ENCODE measurements at regions not wholly inside any gene's neighbourhood (a gene's known extent, or its start where the extent isn't known, plus 50 kb on each side); places are given as distances from the start of the nearest gene placed in this dataset.
"Not testable (repeated sequence)": the region's sequence is repeated elsewhere in the genome, so short reads cannot be mapped to it uniquely, and the experiment has no call there.

DNA sequence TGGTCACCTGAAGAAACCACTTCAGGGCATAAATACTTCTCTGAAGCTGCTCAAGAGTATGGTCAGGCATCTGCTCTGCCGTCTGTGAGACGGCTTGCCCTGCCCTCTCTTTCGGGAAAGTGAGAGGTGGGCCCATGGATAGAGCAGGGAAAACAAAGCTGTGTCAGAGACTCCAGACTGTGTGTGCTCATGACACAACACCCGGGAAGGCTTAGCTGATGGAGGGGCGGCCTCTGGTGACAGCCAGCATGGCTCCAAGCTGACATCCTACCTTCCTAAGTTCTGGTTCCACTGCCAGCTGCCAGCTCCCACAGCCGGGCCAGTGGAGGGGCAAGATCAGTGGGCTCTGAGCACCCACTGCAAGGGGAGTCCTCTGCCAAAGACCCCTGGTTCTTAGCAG, 215.3 kb downstream of the ANKRD30B start:
- ATAC-seq (no peak), DNase-seq (no peak)

DNA sequence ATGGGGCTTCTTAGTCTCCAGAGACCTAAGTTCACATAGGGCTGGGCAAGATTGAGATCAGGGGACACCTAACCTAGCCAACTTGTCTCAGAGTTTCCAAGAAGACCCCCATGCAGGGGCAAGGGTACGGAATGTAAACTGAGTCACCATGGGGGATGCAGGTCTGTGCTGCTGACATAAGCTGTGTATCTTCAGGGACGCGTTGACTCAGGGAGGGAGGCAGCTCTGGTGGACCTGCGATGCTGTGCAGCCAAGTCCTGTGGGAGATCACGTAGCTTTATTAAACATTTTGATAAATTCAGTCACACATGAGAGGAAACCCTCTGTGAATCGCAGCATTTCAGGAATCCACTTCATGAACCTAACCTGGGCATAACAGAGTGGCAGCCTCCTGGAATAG, 216.0 kb downstream of the ANKRD30B start:
- no peak for DNase-seq
- ATAC-seq = no peak

DNA sequence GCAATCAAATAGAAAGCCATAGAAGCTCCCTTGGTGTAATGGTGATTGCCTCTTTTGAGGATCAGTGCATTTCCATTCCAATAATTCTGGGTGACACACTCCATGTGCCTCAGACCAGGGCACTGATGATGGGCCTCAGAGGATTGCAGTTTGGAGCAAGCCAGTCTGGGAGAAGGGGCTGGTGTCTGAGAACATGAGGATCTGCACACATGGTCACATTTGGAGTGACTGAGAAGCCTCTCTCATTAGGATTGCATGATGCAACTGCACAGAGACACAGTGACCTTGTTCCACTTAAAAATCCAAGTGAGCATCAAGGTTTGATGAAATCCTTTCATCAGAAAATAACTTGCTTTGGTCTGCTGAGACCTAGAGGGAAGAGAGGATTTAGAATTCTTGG, 216.4 kb downstream of the ANKRD30B start:
- no peak for DNase-seq

DNA sequence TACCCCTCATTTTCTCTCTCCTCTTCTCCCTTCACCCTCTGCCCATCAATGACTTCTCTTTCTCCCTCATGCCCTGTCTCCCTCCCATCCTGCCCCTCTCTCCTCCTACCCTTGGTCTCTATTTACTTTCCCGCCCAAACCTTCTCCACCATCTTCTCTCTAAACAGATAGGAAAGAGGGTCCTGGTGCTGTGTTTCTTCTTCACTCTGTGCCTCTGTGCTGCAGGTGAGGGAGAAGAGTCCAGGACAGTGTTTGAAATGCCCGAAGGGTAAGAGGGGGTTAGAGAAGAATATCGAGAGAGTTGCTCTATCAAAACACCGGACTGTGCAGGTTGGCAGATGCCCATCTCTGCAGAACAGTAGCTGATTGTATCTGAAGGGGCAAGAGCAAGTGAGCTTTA, 217.0 kb downstream of the ANKRD30B start:
- DNase-seq, ATAC-seq: not testable (repeated sequence)

More for the DNA sequence above, 216.4 kb downstream of the ANKRD30B start:
- ATAC-seq = no peak

DNA sequence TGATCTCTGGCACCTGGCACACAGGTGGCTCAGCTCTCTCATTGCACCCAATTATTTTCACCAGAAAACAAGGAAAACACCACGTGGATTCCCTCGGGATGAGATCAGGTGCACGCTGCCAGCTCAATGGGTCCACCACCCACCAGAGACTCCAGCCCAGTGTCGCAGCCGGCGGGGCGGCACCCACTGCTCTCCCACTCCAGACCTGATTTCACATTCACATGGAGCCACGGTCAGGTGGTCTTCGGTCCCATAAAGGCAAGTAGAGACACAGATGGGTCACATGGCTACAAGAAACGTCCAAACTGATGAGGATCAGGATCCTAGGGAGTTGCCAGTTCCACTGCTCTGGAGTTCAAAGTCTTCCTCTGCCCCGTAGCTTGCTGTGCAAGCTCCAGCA, 217.6 kb downstream of the ANKRD30B start:
- no peak for ATAC-seq

DNA sequence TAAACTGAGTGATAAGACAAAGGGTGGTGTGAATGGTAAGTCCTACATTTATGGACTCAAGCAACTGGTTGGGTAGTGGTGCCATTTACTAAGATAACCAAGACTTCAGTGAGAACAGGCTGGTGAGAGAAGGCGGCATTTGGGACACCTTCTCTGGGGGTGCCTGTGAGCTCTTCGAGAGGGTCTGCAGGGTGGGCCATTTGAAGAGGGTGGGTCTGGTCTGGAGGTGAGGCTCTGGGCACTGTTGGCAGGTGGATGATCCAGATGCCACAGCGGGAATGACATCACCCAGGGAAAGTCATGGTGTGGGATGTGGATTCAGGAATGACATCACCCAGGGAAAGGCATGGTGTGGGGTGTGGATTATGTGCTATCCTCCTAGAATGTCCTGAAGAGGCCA, 219.3 kb downstream of the ANKRD30B start:
- ATAC-seq, DNase-seq: not testable (repeated sequence)

More for the DNA sequence above, 217.6 kb downstream of the ANKRD30B start:
- no peak for DNase-seq

DNA sequence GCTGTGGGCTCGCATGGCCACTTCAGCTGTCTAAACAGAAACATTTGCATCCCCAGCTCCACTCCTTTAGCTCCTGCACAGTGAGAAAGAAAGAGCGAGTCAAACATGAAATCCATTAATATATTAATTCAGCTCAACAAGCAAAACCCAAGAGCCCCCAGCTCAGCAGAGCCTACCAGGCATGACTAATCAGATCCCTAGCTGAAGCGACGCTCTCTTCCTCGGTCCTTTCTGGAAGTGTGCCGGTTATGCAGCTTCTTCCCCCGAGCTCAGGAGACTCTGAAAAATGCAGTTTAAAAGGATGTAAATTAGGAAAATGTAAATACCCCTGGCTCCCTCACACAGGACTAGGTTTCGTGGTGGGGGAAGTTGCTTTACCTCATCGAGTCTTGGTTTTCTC, 221.5 kb downstream of the ANKRD30B start:
- ATAC-seq = no peak

DNA sequence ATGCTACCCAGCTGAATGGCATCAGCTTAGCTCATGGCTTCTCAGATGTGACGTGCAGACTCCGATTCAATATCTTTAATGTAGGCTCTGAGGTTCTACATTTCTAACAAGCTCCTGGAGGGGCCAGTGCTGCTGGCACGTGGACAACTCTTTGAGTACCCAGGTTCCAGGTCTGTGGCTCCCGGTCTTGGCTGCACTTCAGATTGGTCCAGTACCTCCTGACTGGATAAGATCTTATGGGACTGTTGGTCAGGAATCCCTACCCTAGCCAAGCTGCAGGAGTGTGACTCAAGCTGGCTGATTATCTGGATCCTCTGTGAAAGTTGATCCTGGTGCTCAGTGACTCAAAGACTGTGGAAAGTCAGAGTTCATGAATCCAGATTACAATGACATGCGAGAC, 222.1 kb downstream of the ANKRD30B start:
- DNase-seq = no peak
- ATAC-seq = no peak

More for the DNA sequence above, 221.5 kb downstream of the ANKRD30B start:
- no peak for DNase-seq

DNA sequence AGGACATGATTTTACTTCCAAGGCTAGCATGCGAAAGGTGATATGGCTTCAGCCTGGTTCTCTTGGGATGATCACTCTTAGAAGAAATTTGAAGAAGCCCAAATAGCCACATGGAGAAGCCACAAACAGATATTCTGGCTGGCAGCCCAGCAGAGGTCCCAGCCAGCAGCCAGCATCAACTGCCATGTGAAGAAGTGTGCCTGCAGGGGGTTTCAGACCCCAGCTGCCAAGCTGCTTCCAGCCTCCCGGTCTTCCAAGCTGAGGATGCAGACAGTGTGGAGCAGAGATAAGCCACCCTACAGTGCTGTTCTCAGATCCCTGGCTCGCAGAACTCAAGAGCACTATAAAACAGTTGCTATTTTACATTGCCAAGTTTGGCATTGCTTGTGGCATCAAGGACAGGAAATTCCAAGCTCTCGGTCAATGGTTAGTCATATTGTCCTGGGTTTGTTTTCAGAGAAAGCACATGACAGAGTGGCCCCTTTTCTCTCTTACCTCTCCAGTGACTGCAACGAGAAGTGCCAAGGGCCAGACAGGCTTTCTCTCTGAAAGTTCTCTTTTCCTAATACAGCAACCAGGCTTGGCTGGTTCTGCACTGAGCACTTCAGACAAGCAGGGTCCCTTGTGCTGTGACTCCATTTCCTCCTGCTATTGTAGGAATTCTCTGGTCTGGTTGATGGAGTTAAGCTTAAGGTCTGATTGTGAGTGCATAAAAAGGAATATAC, 223.7 kb downstream of the ANKRD30B start:
- DNase-seq = no peak
- ATAC-seq = no peak

DNA sequence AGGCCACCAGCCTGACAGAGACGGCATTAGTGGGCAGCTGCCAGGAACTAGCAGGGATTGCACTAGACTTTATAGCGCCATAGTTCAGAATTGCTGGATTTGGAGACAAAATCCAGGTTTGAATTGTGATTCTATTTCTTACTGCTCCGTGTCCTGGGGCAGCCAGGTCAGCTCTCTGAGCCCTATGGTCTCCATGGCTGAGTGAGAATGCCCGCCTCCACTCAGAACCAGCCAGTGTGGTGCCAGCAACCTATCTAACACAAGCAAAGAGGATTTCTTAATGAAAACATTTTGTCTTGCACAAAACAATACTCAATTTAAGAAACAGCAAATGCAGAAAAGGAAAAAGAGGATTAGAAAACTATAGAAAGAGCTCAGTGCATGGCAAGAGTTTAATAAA, 225.4 kb downstream of the ANKRD30B start:
- not testable (repeated sequence) for ATAC-seq

DNA sequence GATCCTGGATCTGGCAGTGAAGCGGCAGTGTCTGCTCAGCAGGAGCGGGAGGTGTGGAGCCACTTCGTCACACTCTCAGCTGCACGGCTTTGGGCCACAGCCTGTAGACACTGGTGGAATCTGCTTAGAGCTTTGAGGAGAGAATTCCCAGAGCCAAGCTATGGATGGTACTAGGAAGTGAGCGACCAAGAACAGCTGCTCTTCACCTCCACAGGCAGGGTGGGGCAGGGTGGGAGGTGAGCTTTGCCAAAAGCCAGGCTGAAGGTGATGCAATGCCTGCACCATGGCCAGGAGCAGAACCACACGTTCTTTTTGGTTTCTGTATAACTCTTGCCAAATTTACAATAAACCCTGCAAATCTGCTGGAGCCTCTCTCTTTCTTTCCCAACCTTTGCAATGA, 226.1 kb downstream of the ANKRD30B start:
- ATAC-seq (no peak), DNase-seq (no peak)

More for the DNA sequence above, 225.4 kb downstream of the ANKRD30B start:
- DNase-seq = not testable (repeated sequence)

DNA sequence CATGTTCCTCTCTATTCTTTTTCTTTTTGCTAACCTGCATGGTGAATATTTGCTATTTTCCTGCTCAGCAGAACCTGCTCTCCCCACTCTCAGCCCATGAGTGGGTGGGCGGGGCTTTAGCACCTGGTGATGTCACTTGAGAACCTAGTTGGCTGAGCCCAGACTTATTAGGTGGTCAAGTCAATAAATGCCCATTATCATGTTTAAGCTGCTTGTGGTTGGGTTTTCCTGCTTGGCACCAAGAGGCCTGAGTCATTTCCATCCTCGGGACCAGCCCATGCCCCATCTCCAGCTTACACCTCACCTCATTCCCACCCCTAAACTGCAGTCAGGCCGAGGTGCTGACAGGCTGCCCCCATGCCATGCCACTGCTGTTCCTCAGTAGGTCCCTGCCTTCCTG, 226.6 kb downstream of the ANKRD30B start:
- ATAC-seq = no peak
- no peak for DNase-seq

DNA sequence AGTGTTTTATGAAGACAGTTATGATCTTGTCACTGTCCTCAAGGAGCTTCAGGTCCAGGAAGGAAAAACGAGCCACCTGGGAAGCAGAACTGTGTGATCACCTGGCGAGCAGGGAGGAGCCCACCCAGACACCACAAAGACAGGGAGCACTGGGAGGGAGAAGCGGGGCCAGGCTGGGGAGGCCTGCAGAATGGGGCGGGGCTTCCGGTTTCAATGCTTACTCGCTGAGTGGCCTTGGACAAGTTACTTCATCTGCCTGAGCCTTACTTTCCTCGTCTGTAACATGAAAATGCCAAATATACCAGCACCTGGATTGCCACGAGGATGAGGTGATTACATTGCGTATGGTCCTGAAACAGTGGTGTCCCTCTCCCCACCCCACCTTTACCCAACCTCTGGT, 227.5 kb downstream of the ANKRD30B start:
- ATAC-seq = no peak

DNA sequence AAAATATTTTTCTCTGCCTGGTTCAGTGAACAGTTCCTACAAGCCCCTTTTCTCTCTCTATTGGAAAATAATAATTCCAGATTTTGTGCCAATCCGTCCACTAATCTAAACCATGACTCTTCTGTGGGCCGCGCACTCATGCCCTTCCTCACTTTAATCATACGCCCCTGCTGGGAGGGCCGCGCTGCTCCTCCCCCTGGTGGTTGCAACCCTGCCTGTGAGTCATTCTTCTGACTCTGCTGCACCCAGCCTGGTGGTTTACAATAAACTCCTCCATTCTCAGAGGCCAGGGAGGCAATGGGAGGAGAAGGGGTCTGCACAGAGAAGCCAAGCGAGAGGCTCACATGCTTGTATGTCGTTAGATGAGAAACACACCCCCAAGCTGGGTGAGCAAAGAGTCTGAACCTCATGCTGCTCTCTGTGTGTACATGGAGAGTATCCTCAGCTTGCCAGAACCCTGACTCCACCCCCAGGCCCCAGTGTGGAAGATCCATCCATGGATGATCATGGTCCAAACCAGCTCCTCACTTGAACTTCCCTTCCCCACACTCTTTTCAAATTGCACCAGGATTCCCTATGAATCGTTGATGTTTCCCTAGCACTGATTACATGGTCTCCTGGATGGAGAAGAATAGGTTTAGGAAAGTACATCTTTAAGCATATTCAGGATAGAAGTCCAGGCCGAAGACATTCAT, 228.9 kb downstream of the ANKRD30B start:
- DNase-seq = no peak

More for the DNA sequence above, 227.5 kb downstream of the ANKRD30B start:
- DNase-seq = no peak

DNA sequence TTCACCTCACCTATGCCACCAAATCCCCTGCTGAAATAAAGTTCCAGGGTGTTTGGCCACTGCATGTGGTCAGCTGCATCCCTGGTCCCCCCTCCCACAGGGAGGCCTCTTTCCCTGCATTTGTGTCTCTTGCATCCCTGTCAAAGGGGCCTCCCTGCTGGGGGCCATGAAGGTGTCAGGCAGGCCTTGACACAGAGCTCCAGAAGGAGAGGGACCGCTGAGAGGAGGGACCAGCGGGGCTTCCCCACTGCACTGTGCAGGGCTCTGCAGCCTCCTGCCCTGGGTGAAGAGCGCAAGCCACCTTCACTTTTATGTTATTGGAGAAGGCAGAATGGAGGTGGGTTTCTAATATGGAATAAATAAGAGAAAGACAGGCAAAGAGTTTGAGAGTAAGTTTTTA, 230.2 kb downstream of the ANKRD30B start:
- DNase-seq = no peak
- no peak for ATAC-seq

More for the DNA sequence above, 228.9 kb downstream of the ANKRD30B start:
- no peak for ATAC-seq

DNA sequence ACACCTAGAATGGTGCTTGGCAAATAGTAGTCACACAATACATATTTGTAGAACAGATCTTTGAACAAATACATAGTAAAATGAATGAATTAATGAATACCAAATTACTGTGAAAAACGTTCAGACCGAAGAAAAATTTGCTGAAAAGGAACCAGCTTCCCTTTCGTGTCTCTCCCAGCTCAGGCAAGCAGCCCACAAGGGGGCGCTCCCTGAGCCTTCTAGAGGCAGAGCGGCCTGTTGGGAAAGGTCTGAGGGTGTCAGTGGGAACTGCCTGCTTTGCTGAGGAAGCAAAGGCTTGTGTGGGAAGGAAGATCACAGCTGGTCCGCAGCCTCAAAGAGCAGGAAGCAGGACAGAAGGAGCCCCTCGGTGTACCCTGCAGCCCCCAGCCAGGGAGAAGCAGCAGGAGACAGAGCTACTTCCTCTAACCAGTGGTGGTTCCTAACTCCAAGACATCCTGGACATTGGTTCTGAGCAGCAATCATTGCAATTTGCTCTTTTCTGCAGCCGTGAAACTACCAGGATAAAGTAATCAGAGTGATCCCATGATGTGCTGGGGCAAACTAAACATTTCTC, 231.1 kb downstream of the ANKRD30B start:
- DNase-seq (peak; percentile 51), ATAC-seq (no peak)

DNA sequence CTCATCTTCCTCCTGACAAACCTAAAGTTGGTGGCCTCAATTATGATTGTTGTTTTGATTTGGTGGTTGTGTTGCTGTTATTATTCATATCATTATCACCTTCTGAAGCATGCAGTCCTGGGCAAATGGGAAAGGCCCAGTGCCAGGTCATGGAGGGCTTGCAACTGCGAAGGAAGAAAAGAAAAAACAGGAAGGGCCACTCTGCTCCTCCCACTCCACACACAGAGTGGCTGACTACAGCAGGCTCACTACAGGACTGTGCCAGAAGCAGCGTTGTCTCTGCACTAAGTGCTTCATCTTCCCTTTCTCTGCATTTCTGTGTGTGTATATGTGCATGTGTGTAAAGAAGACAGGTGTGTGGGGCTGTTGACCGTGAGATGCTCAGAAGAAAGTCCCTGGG, 231.9 kb downstream of the ANKRD30B start:
- ATAC-seq = no peak
- no peak for DNase-seq

DNA sequence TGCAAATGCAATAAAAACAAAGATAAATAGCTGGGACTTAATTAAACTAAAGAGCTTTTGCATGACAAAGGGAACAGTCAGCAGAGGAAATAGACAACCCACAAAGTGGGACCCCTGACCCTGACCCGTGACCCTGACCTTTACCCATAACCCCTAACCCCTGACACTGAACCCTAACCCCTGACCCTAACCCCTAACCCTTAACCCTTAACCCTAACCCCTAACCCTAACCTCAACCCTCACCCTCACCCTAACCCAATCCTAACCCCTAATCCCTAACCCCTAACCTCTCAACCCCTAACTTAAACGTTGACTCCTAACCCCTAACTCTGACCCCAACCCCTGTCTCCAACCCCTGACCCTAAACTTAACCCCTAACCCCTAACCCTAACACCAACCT, 236.6 kb downstream of the ANKRD30B start:
- not testable (repeated sequence) for ATAC-seq

DNA sequence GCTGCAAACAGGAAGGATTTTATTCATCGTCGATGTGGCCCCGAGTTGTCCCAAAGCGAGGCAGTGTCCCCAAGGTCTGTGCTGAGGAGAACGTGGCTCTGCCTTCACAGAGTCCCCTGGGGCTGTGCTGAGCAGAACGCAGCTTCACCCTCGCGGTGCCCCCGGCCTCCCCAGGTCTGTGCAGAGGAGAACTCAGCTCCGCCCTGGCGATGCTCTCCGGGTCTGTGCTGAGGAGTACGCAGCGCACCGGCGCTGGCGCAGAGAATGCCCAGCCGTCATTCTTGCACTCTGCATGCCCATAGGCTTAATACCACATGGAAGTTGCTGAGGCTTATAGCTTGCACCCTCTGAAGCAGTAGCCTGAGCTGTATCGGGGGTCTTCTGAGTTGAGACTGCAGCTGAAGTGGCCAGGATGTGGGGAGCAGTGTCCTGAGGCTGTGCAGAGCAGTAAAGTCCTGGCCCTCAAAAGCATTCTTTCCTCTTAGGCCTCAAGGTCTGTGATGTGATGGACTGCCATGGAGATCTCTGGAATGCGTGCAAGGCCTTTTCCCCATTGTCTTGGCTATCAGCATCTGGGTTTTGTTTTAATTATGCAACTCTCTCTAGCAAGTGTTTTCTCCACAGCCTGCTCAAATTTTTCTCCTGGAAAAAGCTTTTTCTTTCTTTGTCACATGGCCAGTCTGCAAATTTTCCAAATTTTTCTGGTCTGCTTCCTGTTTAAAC, 237.5 kb downstream of the ANKRD30B start:
- not testable (repeated sequence) for DNase-seq, ATAC-seq

More for the DNA sequence above, 236.6 kb downstream of the ANKRD30B start:
- not testable (repeated sequence) for DNase-seq

DNA sequence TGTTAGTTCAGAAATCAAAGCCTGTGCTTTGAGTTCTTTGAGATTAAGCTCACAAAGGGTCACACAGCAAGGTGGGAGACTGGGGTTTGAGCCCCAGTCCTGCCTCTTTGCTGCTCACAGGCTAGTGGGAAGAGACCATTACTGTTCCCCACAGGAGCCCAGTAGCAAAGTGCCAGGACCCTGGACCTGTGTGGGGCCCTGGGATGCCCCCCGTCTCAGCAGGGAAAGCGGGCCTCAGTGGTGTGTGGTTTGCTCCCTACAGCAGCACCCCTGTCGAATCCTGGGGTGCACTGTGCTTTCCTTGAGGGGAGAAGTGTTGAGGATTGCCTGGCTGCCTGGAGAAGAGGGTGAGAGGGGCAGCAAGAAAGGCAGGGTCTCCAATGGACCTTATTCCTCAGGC, 239.4 kb downstream of the ANKRD30B start:
- ATAC-seq, DNase-seq: not testable (repeated sequence)

DNA sequence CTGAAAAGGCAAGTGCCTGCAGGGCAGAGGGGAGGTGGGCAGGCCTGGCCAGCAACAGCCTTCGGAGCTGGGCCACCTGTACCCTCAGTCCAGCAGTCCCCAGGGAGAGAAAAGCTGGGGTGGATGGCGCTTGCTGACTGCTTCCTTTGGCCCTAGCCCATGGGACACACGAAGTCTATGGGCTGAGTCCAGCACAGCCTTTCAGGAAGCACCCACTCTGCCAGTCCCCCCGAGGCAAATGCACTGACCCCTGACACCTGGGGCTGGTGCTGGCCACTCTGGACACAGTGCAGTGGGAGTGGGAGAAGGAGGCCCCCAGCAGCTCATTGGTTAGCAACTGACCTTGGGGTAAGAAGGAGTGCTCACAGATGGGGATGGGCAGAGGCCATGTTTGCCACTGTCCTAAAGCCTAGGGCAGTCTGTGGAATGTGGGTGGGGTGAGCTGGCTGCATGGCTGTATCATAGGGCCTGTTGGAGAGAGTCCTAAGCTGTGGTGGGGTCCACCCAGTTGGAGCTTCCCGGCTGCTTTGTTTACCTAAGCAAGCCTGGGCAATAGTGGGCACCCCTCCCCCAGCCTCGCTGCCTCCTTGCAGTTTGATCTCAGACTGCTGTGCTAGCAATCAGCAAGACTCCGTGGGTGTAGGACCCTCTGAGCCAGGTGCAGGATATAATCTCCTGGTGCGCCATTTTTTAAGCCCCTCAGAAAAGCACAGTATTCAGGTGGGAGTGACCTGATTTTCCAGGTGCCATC, 240.2 kb downstream of the ANKRD30B start:
- DNase-seq, ATAC-seq: not testable (repeated sequence)

DNA sequence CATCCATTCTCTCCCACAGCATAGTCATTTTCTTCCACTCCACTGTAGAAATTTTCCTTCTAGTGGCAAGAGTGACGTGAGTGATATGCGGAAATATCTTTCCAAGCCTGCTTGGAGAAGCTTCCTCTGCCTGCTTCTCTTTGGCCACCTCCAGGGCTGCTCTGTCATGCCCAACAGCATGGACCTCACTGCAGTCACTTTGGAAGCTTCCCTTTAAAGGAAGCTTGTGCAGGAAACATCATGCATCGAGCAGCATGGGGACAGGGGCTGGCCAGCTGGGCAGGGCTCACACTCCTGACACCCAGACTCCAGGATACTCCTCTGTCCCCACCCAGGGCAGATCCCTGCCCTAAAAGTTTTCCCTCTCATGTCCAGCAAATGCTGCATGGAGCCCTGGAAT, 241.6 kb downstream of the ANKRD30B start:
- ATAC-seq = not testable (repeated sequence)

More for the DNA sequence above, 241.6 kb downstream of the ANKRD30B start:
- not testable (repeated sequence) for DNase-seq

All from stimulated activated naive CD8-positive, alpha-beta T cell treated with anti-CD3 and anti-CD28 coated beads, Interleukin-15, Interleukin-2, amounts not matched to agents 100 U/mL and 50 U/mL, for 24 hours (primary cell).